Ishikawa (cell line): ENCODE measurements at regions not wholly inside any gene's neighbourhood (a gene's known extent, or its start where the extent isn't known, plus 50 kb on each side); places are given as distances from the start of the nearest gene placed in this dataset.

Source experiments
- CEBPB ChIP-seq: IDR thresholded peaks from 2 replicates; pipeline ENCODE4 v1.6.1; 2012
- CREB1 ChIP-seq: IDR thresholded peaks from 2 replicates; pipeline ENCODE4 v1.6.1; 2012; ENCODE audit warnings: low read depth
- EGR1 ChIP-seq: IDR thresholded peaks from 2 replicates; pipeline ENCODE4 v1.6.1; 2012
- EP300 ChIP-seq: IDR thresholded peaks from 2 replicates; pipeline ENCODE4 v1.6.1; 2012; ENCODE audit warnings: borderline replicate concordance
- FOXM1 ChIP-seq: IDR thresholded peaks from 2 replicates; pipeline ENCODE4 v1.6.1; 2012; ENCODE audit warnings: low read depth, borderline replicate concordance
- MAX ChIP-seq: IDR thresholded peaks from 2 replicates; pipeline ENCODE4 v1.6.1; 2012
- NFIC ChIP-seq: IDR thresholded peaks from 2 replicates; pipeline ENCODE4 v1.6.1; 2012
- RAD21 ChIP-seq: IDR thresholded peaks from 2 replicates; pipeline ENCODE4 v1.6.1; 2012; ENCODE audit warnings: low read depth
- REST ChIP-seq: IDR thresholded peaks from 2 replicates; pipeline ENCODE4 v1.6.1; 2012; ENCODE audit warnings: low read depth, mild to moderate bottlenecking
- TAF1 ChIP-seq: IDR thresholded peaks from 2 replicates; pipeline ENCODE4 v1.6.1; 2012; ENCODE audit warnings: low read depth, mild to moderate bottlenecking
- TCF12 ChIP-seq: IDR thresholded peaks from 2 replicates; pipeline ENCODE4 v1.6.1; 2012; ENCODE audit warnings: low read depth
- TEAD4 ChIP-seq: IDR thresholded peaks from 2 replicates; pipeline ENCODE4 v1.6.1; 2012
- YY1 ChIP-seq: IDR thresholded peaks from 2 replicates; pipeline ENCODE4 v1.6.1; 2012; ENCODE audit warnings: low read depth
- ZBTB7A ChIP-seq: IDR thresholded peaks from 2 replicates; pipeline ENCODE4 v1.6.1; 2012; ENCODE audit warnings: low read depth
- TF ChIP-seq, protein P1 (sequence below): IDR thresholded peaks from 2 replicates; pipeline ENCODE4 v1.6.1; 2012

DNA sequence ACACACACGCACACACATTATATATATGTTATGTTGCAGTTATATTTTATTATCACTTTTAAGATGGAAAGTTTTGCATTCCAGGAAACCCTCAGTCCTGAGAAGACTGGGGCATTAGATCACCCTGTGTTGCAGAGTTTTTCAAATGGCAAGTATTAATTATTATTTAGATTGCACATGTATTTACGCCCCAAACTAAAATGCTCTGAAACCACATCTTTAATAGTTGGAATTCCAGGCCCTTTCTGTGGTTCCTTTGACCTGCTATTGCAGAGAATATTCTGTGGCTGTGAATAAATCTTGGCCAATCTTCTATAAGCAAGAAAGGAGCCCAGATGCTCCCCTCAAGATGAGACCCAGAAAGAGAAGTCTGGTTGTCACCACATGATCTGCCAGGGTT is 427.0 kb upstream of the TNP1 start:
- TF ChIP-seq REST, result no peak
- TF ChIP-seq, protein P1, sequence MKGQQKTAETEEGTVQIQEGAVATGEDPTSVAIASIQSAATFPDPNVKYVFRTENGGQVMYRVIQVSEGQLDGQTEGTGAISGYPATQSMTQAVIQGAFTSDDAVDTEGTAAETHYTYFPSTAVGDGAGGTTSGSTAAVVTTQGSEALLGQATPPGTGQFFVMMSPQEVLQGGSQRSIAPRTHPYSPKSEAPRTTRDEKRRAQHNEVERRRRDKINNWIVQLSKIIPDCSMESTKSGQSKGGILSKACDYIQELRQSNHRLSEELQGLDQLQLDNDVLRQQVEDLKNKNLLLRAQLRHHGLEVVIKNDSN, result no peak
- no peak for TF ChIP-seq EGR1
- no peak for TF ChIP-seq EP300
- no peak for TF ChIP-seq CREB1
- TF ChIP-seq RAD21, result no peak
- no peak for TF ChIP-seq MAX
- TF ChIP-seq TCF12, result no peak
- no peak for TF ChIP-seq TAF1
- TF ChIP-seq YY1, result no peak
- TF ChIP-seq CEBPB, result no peak
- no peak for TF ChIP-seq NFIC
- TF ChIP-seq ZBTB7A, result no peak
- no peak for TF ChIP-seq FOXM1
- TF ChIP-seq TEAD4, result no peak

GRCh38 chr2:217285926-217286325 is 426.1 kb upstream of the TNP1 start:
- TF ChIP-seq MAX (no peak), NFIC (no peak), TEAD4 (no peak), TAF1 (no peak), CREB1 (no peak), TCF12 (no peak), ZBTB7A (no peak), REST (no peak), EP300 (no peak), EGR1 (no peak), CEBPB (no peak), YY1 (no peak), RAD21 (no peak)

- no peak for TF ChIP-seq TEAD4
Observed at GRCh38 chr2:217283460-217283859, 423.6 kb upstream of the TNP1 start.

DNA sequence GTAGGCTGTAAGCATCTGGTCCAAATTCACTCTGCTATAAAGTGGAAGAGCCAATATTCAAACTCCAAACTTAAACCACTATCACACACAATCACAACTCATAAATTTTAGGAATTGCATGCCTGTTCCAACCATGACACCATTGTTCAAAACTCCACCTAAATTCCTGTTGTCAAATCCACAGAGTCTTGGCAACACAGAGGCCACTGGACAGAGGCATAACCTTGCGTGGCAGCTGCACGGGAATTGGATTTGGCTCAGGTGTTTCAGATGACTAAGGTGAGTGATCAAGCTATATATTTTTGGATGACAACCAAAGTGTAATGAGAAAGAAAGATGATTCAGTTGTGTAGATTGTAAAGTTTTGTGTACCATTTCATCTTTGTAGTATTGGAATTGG is 422.7 kb upstream of the TNP1 start:
- TF ChIP-seq TCF12, result no peak
- no peak for TF ChIP-seq MAX
- no peak for TF ChIP-seq TEAD4
- TF ChIP-seq REST, result no peak
- TF ChIP-seq TAF1, result no peak
- no peak for TF ChIP-seq EP300
- TF ChIP-seq FOXM1, result no peak
- no peak for TF ChIP-seq EGR1
- no peak for TF ChIP-seq CREB1
- TF ChIP-seq NFIC, result no peak
- TF ChIP-seq, protein P1, result no peak
- TF ChIP-seq YY1, result no peak
- no peak for TF ChIP-seq CEBPB
- no peak for TF ChIP-seq RAD21
- TF ChIP-seq ZBTB7A, result no peak

- no peak for TF ChIP-seq TEAD4
- TF ChIP-seq CREB1, result no peak
- TF ChIP-seq EGR1, result no peak
- TF ChIP-seq TCF12, result no peak
- TF ChIP-seq CEBPB, result no peak
- no peak for TF ChIP-seq ZBTB7A
Observed at GRCh38 chr2:217279556-217279955, 419.7 kb upstream of the TNP1 start.
